PFSK-1 (cell line): ENCODE measurements at regions not wholly inside any gene's neighbourhood (a gene's known extent, or its start where the extent isn't known, plus 50 kb on each side); places are given as distances from the start of the nearest gene placed in this dataset.

Experiments used
- FOXP2 ChIP-seq: optimal IDR thresholded peaks from 2 replicates; pipeline ENCODE3; 2011; ENCODE audit warnings: borderline replicate concordance, control low read depth, inconsistent platforms; ENCODE audit not compliant: insufficient read depth; ENCODE audit errors: extremely low read length, extremely low read depth
- POLR2AphosphoS5 ChIP-seq: IDR thresholded peaks from 2 replicates; pipeline ENCODE4 v1.6.1; 2012; ENCODE audit warnings: low read depth, mild to moderate bottlenecking, control low read depth, low read length, moderate library complexity
- SIN3A ChIP-seq: IDR thresholded peaks from 2 replicates; pipeline ENCODE4 v1.6.1; 2012; ENCODE audit warnings: mild to moderate bottlenecking, low read length, moderate library complexity, borderline replicate concordance; ENCODE audit not compliant: insufficient read depth
- TAF1 ChIP-seq: IDR thresholded peaks from 2 replicates; pipeline ENCODE4 v1.6.1; 2012; ENCODE audit warnings: low read length, control low read depth, borderline replicate concordance; ENCODE audit not compliant: insufficient read depth
- TF ChIP-seq, protein P1 (sequence below), 2 experiments: IDR thresholded peaks; 2 replicates each; pipeline versions ENCODE4 v1.6.1 to v1.8.0; 2011 to 2012; ENCODE audit warnings: low read depth in 2 of 2, low read length in 2 of 2, control low read depth in 1 of 2, inconsistent platforms in 1 of 2, mild to moderate bottlenecking in 1 of 2, moderate library complexity in 1 of 2; ENCODE audit not compliant: insufficient read depth in 1 of 2

DNA sequence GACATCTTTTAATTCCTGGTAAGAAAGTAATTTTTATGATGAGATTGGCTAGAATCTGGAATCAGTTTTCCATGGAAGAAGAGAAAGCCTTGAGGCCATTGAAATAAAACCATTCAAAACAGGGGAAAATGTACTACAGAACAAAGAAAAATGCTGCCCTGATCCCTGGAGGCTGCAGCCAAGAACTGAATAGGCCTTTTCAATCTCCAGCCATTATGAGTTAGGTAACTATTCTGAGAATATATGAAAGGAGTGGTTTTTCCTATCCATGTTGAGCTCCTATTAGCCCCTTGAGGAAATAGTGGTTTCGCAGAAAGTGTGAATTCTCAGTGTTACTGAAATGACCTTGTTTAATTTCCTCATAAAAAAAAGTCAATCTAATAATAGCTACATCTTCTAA is 408.5 kb upstream of the GRAMD2B start:
- no peak for TF ChIP-seq TAF1
- TF ChIP-seq POLR2AphosphoS5, result no peak
- TF ChIP-seq FOXP2, result no peak
- TF ChIP-seq, protein P1, sequence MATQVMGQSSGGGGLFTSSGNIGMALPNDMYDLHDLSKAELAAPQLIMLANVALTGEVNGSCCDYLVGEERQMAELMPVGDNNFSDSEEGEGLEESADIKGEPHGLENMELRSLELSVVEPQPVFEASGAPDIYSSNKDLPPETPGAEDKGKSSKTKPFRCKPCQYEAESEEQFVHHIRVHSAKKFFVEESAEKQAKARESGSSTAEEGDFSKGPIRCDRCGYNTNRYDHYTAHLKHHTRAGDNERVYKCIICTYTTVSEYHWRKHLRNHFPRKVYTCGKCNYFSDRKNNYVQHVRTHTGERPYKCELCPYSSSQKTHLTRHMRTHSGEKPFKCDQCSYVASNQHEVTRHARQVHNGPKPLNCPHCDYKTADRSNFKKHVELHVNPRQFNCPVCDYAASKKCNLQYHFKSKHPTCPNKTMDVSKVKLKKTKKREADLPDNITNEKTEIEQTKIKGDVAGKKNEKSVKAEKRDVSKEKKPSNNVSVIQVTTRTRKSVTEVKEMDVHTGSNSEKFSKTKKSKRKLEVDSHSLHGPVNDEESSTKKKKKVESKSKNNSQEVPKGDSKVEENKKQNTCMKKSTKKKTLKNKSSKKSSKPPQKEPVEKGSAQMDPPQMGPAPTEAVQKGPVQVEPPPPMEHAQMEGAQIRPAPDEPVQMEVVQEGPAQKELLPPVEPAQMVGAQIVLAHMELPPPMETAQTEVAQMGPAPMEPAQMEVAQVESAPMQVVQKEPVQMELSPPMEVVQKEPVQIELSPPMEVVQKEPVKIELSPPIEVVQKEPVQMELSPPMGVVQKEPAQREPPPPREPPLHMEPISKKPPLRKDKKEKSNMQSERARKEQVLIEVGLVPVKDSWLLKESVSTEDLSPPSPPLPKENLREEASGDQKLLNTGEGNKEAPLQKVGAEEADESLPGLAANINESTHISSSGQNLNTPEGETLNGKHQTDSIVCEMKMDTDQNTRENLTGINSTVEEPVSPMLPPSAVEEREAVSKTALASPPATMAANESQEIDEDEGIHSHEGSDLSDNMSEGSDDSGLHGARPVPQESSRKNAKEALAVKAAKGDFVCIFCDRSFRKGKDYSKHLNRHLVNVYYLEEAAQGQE (IDR thresholded peaks at IDR 0.05; ENCODE audit: insufficient read depth in 1 of 2, low read depth in 2 of 2, low read length in 2 of 2), result no peak
- TF ChIP-seq SIN3A, result no peak

DNA sequence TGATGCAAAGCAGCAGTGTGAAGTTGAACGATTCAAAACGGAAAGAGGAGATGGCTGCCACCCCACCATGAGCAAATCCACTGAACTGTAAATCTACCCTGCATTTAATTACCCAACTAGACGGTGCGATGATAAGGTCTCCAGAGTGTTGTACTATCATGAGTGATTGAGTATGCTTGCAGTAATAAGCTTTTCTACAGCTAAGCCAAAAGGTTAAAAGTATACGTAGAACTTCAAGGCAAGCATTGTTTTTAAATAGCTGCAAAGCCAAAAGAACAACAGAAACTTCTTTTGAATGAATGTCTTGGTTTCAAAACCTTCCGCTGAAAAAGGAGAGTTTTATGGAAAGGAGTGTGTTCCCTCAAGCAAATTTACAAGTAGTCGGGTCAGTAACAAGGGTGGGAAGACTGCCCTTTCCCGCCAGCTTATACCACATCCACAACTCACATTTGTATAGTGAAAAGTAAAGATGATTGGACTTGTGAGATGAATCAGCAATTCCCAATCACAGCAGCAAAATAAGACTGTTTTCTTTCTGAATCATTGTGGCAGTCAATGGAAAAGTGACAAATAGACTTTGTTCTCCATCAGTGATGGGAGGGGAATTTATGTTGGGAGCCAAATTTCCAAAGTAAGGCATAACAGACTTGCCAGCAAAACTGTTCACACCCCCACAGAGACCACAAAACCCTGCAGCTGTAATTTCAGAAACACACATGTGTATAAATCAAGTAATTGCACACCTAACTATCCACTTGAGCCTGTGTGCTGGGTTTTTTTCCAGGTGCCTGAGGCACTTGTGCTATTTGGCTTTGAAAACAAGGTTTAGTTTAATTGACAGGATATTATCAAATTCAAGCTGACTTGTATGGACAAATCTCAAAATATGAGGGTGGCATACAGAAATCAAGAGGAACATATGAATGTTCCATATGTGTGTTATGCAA is 407.7 kb upstream of the GRAMD2B start:
- TF ChIP-seq SIN3A (no peak), POLR2AphosphoS5 (no peak), FOXP2 (no peak), TAF1 (no peak)
- TF ChIP-seq, protein P1 (IDR thresholded peaks at IDR 0.05; ENCODE audit: insufficient read depth in 1 of 2, low read depth in 2 of 2, low read length in 2 of 2), result no peak

DNA sequence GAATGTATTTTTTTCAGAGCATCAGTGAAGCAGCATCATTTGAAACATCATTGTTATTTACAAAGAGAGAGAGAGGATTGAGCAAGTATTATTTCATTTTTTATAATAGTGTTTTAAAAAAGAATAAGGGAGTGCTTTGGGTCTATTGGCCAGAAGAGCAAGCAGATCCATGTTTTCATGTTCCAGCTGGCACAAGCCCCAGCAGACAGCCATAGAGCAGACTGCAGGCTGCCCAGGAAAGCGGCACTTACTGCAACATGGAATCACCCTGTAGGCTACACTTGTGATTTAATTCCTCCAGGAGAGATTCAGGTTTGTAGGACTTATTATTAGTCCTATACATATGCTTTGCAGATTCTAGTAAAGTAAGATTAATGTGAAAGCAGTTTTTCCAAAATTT is 407.0 kb upstream of the GRAMD2B start:
- TF ChIP-seq FOXP2, result no peak
- TF ChIP-seq SIN3A, result no peak
- TF ChIP-seq, protein P1 (IDR thresholded peaks at IDR 0.05; ENCODE audit: insufficient read depth in 1 of 2, low read depth in 2 of 2, low read length in 2 of 2), result no peak
- TF ChIP-seq POLR2AphosphoS5, result no peak
- TF ChIP-seq TAF1, result no peak

DNA sequence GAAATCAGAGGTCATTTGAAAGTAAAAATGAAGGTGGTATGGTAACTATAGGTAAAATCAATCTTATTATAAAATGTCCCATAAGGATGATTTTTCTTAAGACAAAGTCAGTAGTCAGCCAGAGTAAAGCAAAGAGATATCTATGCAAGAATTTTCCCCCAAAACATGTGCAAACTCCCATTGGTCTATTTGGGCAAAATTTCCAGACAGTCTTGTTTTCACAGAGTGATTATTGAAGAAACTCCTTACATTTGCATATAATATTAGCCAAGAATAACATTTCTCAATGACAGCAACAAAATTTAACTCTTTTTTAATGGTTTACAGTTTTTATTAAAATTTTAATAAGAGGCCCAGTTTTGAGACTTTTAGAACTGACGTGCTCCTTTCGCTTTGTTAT is 406.1 kb upstream of the GRAMD2B start:
- TF ChIP-seq TAF1 (no peak), FOXP2 (no peak), POLR2AphosphoS5 (no peak), SIN3A (no peak)
- TF ChIP-seq, protein P1 (IDR thresholded peaks at IDR 0.05; ENCODE audit: insufficient read depth in 1 of 2, low read depth in 2 of 2, low read length in 2 of 2), result no peak
